PC-3 (cell line): ENCODE measurements at regions not wholly inside any gene's neighbourhood (a gene's known extent, or its start where the extent isn't known, plus 50 kb on each side); places are given as distances from the start of the nearest gene placed in this dataset.

Experiments
- ATAC-seq: fragments of 200-7000 bp; cut with Tn5 transposase; 2 replicates; pipeline ENCODE4 v1.9.1; 2020; ENCODE audit warnings: mild to moderate bottlenecking, moderate library complexity
- BruUV-seq: library from RNA; stranded (reverse); fragments of 400-500 nt; replicated peaks from 2 replicates; lab custom pipeline; 2021; lab: Mats Ljungman, UMichigan
- CTCF ChIA-PET: fragments of 300-600 bp; sonication (Branson Sonifier 250); formaldehyde crosslinking; loops from one replicate; lab custom pipeline; 2022; ENCODE audit warnings: antibody characterized with exemption; lab: Charles Lee
- POLR2A ChIA-PET: fragments of 300-600 bp; sonication (Branson Sonifier 250); formaldehyde crosslinking; loops from one replicate; lab custom pipeline; 2022; ENCODE audit warnings: antibody characterized with exemption; ENCODE audit not compliant: unreplicated experiment; lab: Charles Lee
- DNase-seq: peaks from one replicate; pipeline ENCODE4 v3.0.0-alpha.2; 2015
- H2AFZ ChIP-seq: fragments of 300-600 bp; sonication (generic); 2 replicates; pipeline ENCODE4 v1.6.0; 2016; ENCODE audit warnings: antibody characterized with exemption, low read length
- H3F3A ChIP-seq: fragments of 300-600 bp; sonication (generic); one replicate; pipeline ENCODE4 v1.6.0; 2017; ENCODE audit warnings: antibody characterized with exemption, low read length, control low read depth, mild to moderate bottlenecking; ENCODE audit not compliant: unreplicated experiment
- H3K27ac ChIP-seq: fragments of 300-600 bp; sonication (generic); 2 replicates; pipeline ENCODE4 v1.5.1; 2016; ENCODE audit warnings: mild to moderate bottlenecking, low read length
- H3K27me3 ChIP-seq: fragments of 300-600 bp; sonication (generic); 2 replicates; pipeline ENCODE4 v1.6.1; 2016; ENCODE audit warnings: low read length, mixed read lengths
- H3K36me3 ChIP-seq: fragments of 300-600 bp; sonication (generic); 2 replicates; pipeline ENCODE4 v1.6.1; 2016; ENCODE audit warnings: low read depth, mixed run types, low read length, mixed read lengths
- H3K4me1 ChIP-seq: fragments of 300-600 bp; sonication (generic); 2 replicates; pipeline ENCODE4 v1.5.1; 2016; ENCODE audit warnings: low read length; ENCODE audit not compliant: insufficient read depth
- H3K4me2 ChIP-seq: fragments of 300-600 bp; sonication (generic); 2 replicates; pipeline ENCODE4 v1.6.0; 2016; ENCODE audit warnings: low read length
- H3K4me3 ChIP-seq: fragments of 300-600 bp; sonication (generic); 2 replicates; pipeline ENCODE4 v1.5.1; 2016; ENCODE audit warnings: mild to moderate bottlenecking, low read length, mixed read lengths
- H3K79me2 ChIP-seq: fragments of 300-600 bp; sonication (generic); 2 replicates; pipeline ENCODE4 v1.6.1; 2017; ENCODE audit warnings: low read length, mixed read lengths
- H3K9ac ChIP-seq: fragments of 300-600 bp; sonication (generic); 2 replicates; pipeline ENCODE4 v1.6.0; 2016; ENCODE audit warnings: mild to moderate bottlenecking, low read length
- H3K9me2 ChIP-seq: fragments of 300-600 bp; sonication (generic); replicated peaks from 2 replicates; pipeline ENCODE4 v1.6.1; 2016; ENCODE audit warnings: mixed run types, low read length, mixed read lengths
- H3K9me3 ChIP-seq: fragments of 300-600 bp; sonication (generic); 2 replicates; pipeline ENCODE4 v1.6.1; 2016; ENCODE audit warnings: low read length, mixed read lengths
- H4K20me1 ChIP-seq: fragments of 300-600 bp; sonication (generic); 2 replicates; pipeline ENCODE4 v1.6.1; 2016; ENCODE audit warnings: low read length, mixed read lengths
- CTCF ChIP-seq: fragments of 300-600 bp; sonication (generic); conservative IDR thresholded peaks from 2 replicates; pipeline ENCODE4 v1.5.1; 2017; ENCODE audit warnings: antibody characterized with exemption, low read depth, mild to moderate bottlenecking, low read length
- EZH2 ChIP-seq: fragments of 300-600 bp; sonication (generic); IDR thresholded peaks from one replicate; pipeline ENCODE4 v1.6.1; 2017; ENCODE audit warnings: antibody characterized with exemption, mild to moderate bottlenecking, low read length; ENCODE audit not compliant: unreplicated experiment
- EZH2phosphoT487 ChIP-seq: fragments of 300-600 bp; sonication (generic); IDR thresholded peaks from 2 replicates; pipeline ENCODE4 v1.6.1; 2018; ENCODE audit warnings: mild to moderate bottlenecking, antibody characterized with exemption, low read length, borderline replicate concordance
- intact Hi-C: fragments of 100-400 bp; cut with micrococcal nuclease; formaldehyde crosslinking; loops from 2 replicates; pipeline ENCODE4 v1.9.0; 2023

GRCh38 chr16:64196444-64196843, 925.4 kb downstream of the CDH11 start:
- no peak overlapping the region for H3K4me3 ChIP-seq
- no peaks in the 10 kb centered on the region for H3F3A ChIP-seq
- H3K9ac ChIP-seq: no peak overlapping the region
- H3K4me1 ChIP-seq: no peaks in the 10 kb centered on the region
- no peaks in the 10 kb centered on the region for H3K9me3 ChIP-seq
- no peak overlapping the region for H3K4me2 ChIP-seq
- TF ChIP-seq EZH2: no peak
- TF ChIP-seq CTCF: no peak
- TF ChIP-seq EZH2phosphoT487: no peak
- no peaks in the 10 kb centered on the region for H3K36me3 ChIP-seq
- POLR2A ChIA-PET: no interaction called here
- no peaks in the 10 kb centered on the region for H3K27me3 ChIP-seq
- CTCF ChIA-PET: no interaction called here
- BruUV-seq: no TSS peak
- H3K79me2 ChIP-seq: no peaks in the 10 kb centered on the region
- no peaks in the 10 kb centered on the region for H4K20me1 ChIP-seq
- no peak overlapping the region for H2AFZ ChIP-seq
- H3K27ac ChIP-seq: no peak overlapping the region
- ATAC-seq (no peak), DNase-seq (no peak)
- intact Hi-C loops: no loop called here
- no peaks in the 10 kb centered on the region for H3K9me2 ChIP-seq

- no peak for DNase-seq
- Histone ChIP-seq H3K9me2 (no peaks in the 10 kb centered on the region), H3K27ac (no peak overlapping the region), H3K36me3 (no peaks in the 10 kb centered on the region), H3K4me1 (no peaks in the 10 kb centered on the region), H4K20me1 (no peaks in the 10 kb centered on the region), H3K4me2 (no peak overlapping the region), H3F3A (no peaks in the 10 kb centered on the region), H3K4me3 (no peak overlapping the region), H2AFZ (no peak overlapping the region), H3K9ac (no peak overlapping the region), H3K79me2 (no peaks in the 10 kb centered on the region), H3K9me3 (no peaks in the 10 kb centered on the region), H3K27me3 (no peaks in the 10 kb centered on the region)
- POLR2A ChIA-PET: no interaction called here
- no peak for TF ChIP-seq CTCF
- TF ChIP-seq EZH2: no peak
- intact Hi-C loops: no loop called here
- no TSS peak for BruUV-seq
- CTCF ChIA-PET: no interaction called here
- ATAC-seq: no peak
These were observed 935.9 kb downstream of the CDH11 start for GRCh38 chr16:64185954-64186353.

- Histone ChIP-seq H3K4me1 (no peaks in the 10 kb centered on the region), H3K9me3 (no peaks in the 10 kb centered on the region), H2AFZ (no peak overlapping the region), H3K9ac (no peak overlapping the region), H3K4me2 (no peak overlapping the region), H3K27ac (no peak overlapping the region), H3K79me2 (no peaks in the 10 kb centered on the region), H3K9me2 (no peaks in the 10 kb centered on the region), H3K36me3 (no peaks in the 10 kb centered on the region), H3F3A (no peaks in the 10 kb centered on the region), H3K4me3 (no peak overlapping the region), H4K20me1 (no peaks in the 10 kb centered on the region), H3K27me3 (no peaks in the 10 kb centered on the region)
- intact Hi-C loops: no loop called here
- BruUV-seq: no TSS peak
- ChIA-PET POLR2A (no interaction called here), CTCF (no interaction called here)
- ATAC-seq: no peak
- no peak for TF ChIP-seq CTCF
- no peak for TF ChIP-seq EZH2
- no peak for DNase-seq
These were observed 937.7 kb downstream of the CDH11 start for GRCh38 chr16:64184156-64184555.
